ENCODE measurements at regions not wholly inside any gene's neighbourhood (a gene's known extent, or its start where the extent isn't known, plus 50 kb on each side); places are given as distances from the start of the nearest gene placed in this dataset.

- no peaks in the 10 kb centered on the region for H3K4me1 ChIP-seq (ENCODE audit: control insufficient read depth in 1 of 2, insufficient read depth in 2 of 2, low read length in 2 of 2)
These were observed 72.3 kb upstream of the SNTG2 start for GRCh38 chr2:878245-878930.

GRCh38 chr2:877747-878146 is 72.9 kb upstream of the SNTG2 start:
- H3K36me3 ChIP-seq (ENCODE audit: control insufficient read depth in 1 of 2, insufficient read depth in 2 of 2, low read length in 2 of 2) = no peaks in the 10 kb centered on the region
- H3K27me3 ChIP-seq (ENCODE audit: control insufficient read depth in 1 of 2, insufficient read depth in 2 of 2, low read length in 2 of 2) = no peaks in the 10 kb centered on the region
- H3K27ac ChIP-seq (ENCODE audit: low read depth, low read length) = no peak overlapping the region
- no peaks in the 10 kb centered on the region for H3K4me1 ChIP-seq (ENCODE audit: control insufficient read depth in 1 of 2, insufficient read depth in 2 of 2, low read length in 2 of 2)
- no peak overlapping the region for H3K4me3 ChIP-seq (ENCODE audit: low read depth in 1 of 2, low read length in 2 of 2)
- H3K9me3 ChIP-seq (ENCODE audit: control insufficient read depth in 1 of 2, low read length in 2 of 2) = no peaks in the 10 kb centered on the region
- no peak overlapping the region for H3K9ac ChIP-seq (ENCODE audit: low read depth in 1 of 2, low read length in 2 of 2)

More at GRCh38 chr2:878245-878930, 72.3 kb upstream of the SNTG2 start:
- Histone ChIP-seq H3K9me3 (ENCODE audit: control insufficient read depth in 1 of 2, low read length in 2 of 2) (no peaks in the 10 kb centered on the region), H3K27ac (ENCODE audit: low read depth, low read length) (no peak overlapping the region), H3K4me3 (ENCODE audit: low read depth in 1 of 2, low read length in 2 of 2) (no peak overlapping the region), H3K9ac (ENCODE audit: low read depth in 1 of 2, low read length in 2 of 2) (no peak overlapping the region), H3K27me3 (ENCODE audit: control insufficient read depth in 1 of 2, insufficient read depth in 2 of 2, low read length in 2 of 2) (no peaks in the 10 kb centered on the region), H3K36me3 (ENCODE audit: control insufficient read depth in 1 of 2, insufficient read depth in 2 of 2, low read length in 2 of 2) (no peaks in the 10 kb centered on the region)

DNA sequence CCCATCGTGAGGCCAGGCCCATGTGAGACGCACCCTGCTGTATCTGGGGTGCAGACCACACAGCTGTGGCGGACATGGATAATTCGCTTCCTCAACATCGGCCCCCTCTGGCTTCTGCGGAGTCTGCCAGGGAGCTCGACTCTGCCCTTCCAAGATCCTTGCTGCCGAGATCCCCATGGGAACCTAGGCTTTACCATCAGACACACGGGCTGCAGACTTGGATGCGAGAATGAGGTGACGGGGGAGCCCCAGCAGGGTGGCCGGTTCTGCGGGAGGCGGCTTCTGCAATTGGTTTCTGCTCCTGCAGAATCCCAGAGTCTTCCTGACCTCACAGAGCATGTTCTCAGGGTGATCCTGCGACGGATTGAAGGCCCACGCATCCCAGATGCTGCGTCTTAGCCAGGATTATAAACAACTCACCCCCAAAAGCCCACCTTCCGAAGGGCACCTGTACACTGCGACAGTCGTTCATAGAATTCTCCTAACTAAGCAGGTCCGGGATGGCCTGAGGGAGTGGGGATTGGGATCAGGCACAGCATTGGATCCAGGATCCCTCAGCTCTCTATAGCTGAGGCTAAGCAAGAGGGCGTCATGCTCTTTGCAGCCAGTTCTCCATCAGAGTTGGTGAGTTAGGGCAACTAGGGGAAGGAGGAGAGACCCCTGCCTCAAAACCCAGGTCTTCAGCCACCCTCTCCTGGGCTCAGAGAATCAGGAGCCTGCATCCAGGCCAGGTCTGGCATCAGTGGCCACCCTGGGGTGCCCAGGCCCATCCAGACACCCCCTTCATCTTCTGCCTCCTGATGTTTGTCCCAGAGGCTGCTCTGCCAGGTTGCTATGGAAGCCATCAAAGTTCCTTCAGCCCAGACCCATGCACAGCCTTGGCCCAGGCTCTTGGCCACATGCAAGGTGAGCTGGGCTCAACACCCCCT is 74.7 kb upstream of the SNTG2 start:
- H3K4me3 ChIP-seq (ENCODE audit: low read depth in 1 of 2, low read length in 2 of 2) = no peak overlapping the region
- no peak overlapping the region for H3K9ac ChIP-seq (ENCODE audit: low read depth in 1 of 2, low read length in 2 of 2)
- no peaks in the 10 kb centered on the region for H3K27me3 ChIP-seq (ENCODE audit: control insufficient read depth in 1 of 2, insufficient read depth in 2 of 2, low read length in 2 of 2)
- no peaks in the 10 kb centered on the region for H3K9me3 ChIP-seq (ENCODE audit: control insufficient read depth in 1 of 2, low read length in 2 of 2)
- no peak overlapping the region for H3K27ac ChIP-seq (ENCODE audit: low read depth, low read length)
- H3K36me3 ChIP-seq (ENCODE audit: control insufficient read depth in 1 of 2, insufficient read depth in 2 of 2, low read length in 2 of 2) = no peaks in the 10 kb centered on the region
- H3K4me1 ChIP-seq (ENCODE audit: control insufficient read depth in 1 of 2, insufficient read depth in 2 of 2, low read length in 2 of 2) = no peaks in the 10 kb centered on the region

- Histone ChIP-seq H3K4me1 (ENCODE audit: control insufficient read depth in 1 of 2, insufficient read depth in 2 of 2, low read length in 2 of 2) (no peaks in the 10 kb centered on the region), H3K4me3 (ENCODE audit: low read depth in 1 of 2, low read length in 2 of 2) (no peak overlapping the region), H3K9me3 (ENCODE audit: control insufficient read depth in 1 of 2, low read length in 2 of 2) (no peaks in the 10 kb centered on the region), H3K9ac (ENCODE audit: low read depth in 1 of 2, low read length in 2 of 2) (no peak overlapping the region), H3K27ac (ENCODE audit: low read depth, low read length) (no peak overlapping the region), H3K27me3 (ENCODE audit: control insufficient read depth in 1 of 2, insufficient read depth in 2 of 2, low read length in 2 of 2) (no peaks in the 10 kb centered on the region), H3K36me3 (ENCODE audit: control insufficient read depth in 1 of 2, insufficient read depth in 2 of 2, low read length in 2 of 2) (no peaks in the 10 kb centered on the region)
These were observed 76.7 kb upstream of the SNTG2 start for GRCh38 chr2:873651-874580.

GRCh38 chr2:873027-873426 is 77.6 kb upstream of the SNTG2 start:
- no peaks in the 10 kb centered on the region for H3K4me1 ChIP-seq (ENCODE audit: control insufficient read depth in 1 of 2, insufficient read depth in 2 of 2, low read length in 2 of 2)
- H3K9ac ChIP-seq (ENCODE audit: low read depth in 1 of 2, low read length in 2 of 2) = no peak overlapping the region
- H3K27ac ChIP-seq (ENCODE audit: low read depth, low read length) = no peak overlapping the region

DNA sequence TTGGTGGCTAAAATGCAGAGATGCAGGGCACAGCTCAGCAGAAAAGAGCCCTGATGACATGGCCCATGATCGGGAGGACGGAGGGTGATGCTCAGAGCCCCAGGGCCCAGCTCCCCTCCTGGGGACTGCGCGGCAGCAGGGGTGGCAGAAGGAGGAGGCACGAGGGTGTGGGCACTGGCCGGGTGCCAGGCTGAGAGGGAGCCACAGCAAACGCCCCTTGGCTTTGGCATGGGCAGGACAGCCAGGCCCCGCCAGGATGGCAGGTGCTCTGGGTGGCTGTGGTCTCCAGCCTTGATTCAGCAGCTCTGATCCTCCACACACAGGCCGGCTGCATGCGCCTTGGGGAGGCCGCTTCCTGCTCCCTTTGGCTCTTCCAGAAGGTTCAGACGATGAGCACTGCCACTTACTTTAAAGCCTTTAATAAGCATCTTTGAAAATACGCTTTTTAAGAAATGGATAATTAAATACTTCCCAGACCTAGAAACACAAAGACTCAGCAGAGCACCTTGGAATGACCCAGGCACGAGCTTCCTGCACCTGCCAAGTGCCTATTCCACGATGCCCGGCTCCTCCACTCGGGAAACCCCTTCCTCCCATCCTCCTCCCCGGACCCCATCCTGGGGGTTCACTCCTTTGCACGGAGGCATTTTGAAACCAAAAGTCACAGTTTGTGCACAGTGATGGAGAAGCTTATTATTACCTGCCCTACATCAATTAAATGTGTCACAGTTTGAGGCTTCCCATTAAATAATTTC is 78.5 kb upstream of the SNTG2 start:
- no peaks in the 10 kb centered on the region for H3K27me3 ChIP-seq (ENCODE audit: control insufficient read depth in 1 of 2, insufficient read depth in 2 of 2, low read length in 2 of 2)
- H3K27ac ChIP-seq (ENCODE audit: low read depth, low read length) = no peak overlapping the region
- H3K9me3 ChIP-seq (ENCODE audit: control insufficient read depth in 1 of 2, low read length in 2 of 2) = no peaks in the 10 kb centered on the region
- no peaks in the 10 kb centered on the region for H3K4me1 ChIP-seq (ENCODE audit: control insufficient read depth in 1 of 2, insufficient read depth in 2 of 2, low read length in 2 of 2)
- H3K4me3 ChIP-seq (ENCODE audit: low read depth in 1 of 2, low read length in 2 of 2) = no peak overlapping the region
- no peak overlapping the region for H3K9ac ChIP-seq (ENCODE audit: low read depth in 1 of 2, low read length in 2 of 2)
- H3K36me3 ChIP-seq (ENCODE audit: control insufficient read depth in 1 of 2, insufficient read depth in 2 of 2, low read length in 2 of 2) = no peaks in the 10 kb centered on the region

More at GRCh38 chr2:873027-873426, 77.6 kb upstream of the SNTG2 start:
- no peaks in the 10 kb centered on the region for H3K36me3 ChIP-seq (ENCODE audit: control insufficient read depth in 1 of 2, insufficient read depth in 2 of 2, low read length in 2 of 2)
- no peaks in the 10 kb centered on the region for H3K9me3 ChIP-seq (ENCODE audit: control insufficient read depth in 1 of 2, low read length in 2 of 2)
- no peaks in the 10 kb centered on the region for H3K27me3 ChIP-seq (ENCODE audit: control insufficient read depth in 1 of 2, insufficient read depth in 2 of 2, low read length in 2 of 2)
- no peak overlapping the region for H3K4me3 ChIP-seq (ENCODE audit: low read depth in 1 of 2, low read length in 2 of 2)

GRCh38 chr2:871175-871727 is 79.4 kb upstream of the SNTG2 start:
- no peak overlapping the region for H3K4me3 ChIP-seq (ENCODE audit: low read depth in 1 of 2, low read length in 2 of 2)
- no peaks in the 10 kb centered on the region for H3K4me1 ChIP-seq (ENCODE audit: control insufficient read depth in 1 of 2, insufficient read depth in 2 of 2, low read length in 2 of 2)
- H3K36me3 ChIP-seq (ENCODE audit: control insufficient read depth in 1 of 2, insufficient read depth in 2 of 2, low read length in 2 of 2) = no peaks in the 10 kb centered on the region
- no peak overlapping the region for H3K9ac ChIP-seq (ENCODE audit: low read depth in 1 of 2, low read length in 2 of 2)
- H3K27ac ChIP-seq (ENCODE audit: low read depth, low read length) = no peak overlapping the region
- no peaks in the 10 kb centered on the region for H3K27me3 ChIP-seq (ENCODE audit: control insufficient read depth in 1 of 2, insufficient read depth in 2 of 2, low read length in 2 of 2)
- H3K9me3 ChIP-seq (ENCODE audit: control insufficient read depth in 1 of 2, low read length in 2 of 2) = no peaks in the 10 kb centered on the region

- H3K4me1 ChIP-seq (ENCODE audit: control insufficient read depth in 1 of 2, insufficient read depth in 2 of 2, low read length in 2 of 2) = no peaks in the 10 kb centered on the region
- no peak overlapping the region for H3K9ac ChIP-seq (ENCODE audit: low read depth in 1 of 2, low read length in 2 of 2)
- H3K9me3 ChIP-seq (ENCODE audit: control insufficient read depth in 1 of 2, low read length in 2 of 2) = no peaks in the 10 kb centered on the region
- H3K4me3 ChIP-seq (ENCODE audit: low read depth in 1 of 2, low read length in 2 of 2) = no peak overlapping the region
- no peaks in the 10 kb centered on the region for H3K27me3 ChIP-seq (ENCODE audit: control insufficient read depth in 1 of 2, insufficient read depth in 2 of 2, low read length in 2 of 2)
- H3K27ac ChIP-seq (ENCODE audit: low read depth, low read length) = no peak overlapping the region
- no peaks in the 10 kb centered on the region for H3K36me3 ChIP-seq (ENCODE audit: control insufficient read depth in 1 of 2, insufficient read depth in 2 of 2, low read length in 2 of 2)
These were observed 80.2 kb upstream of the SNTG2 start for GRCh38 chr2:870426-870825.

DNA sequence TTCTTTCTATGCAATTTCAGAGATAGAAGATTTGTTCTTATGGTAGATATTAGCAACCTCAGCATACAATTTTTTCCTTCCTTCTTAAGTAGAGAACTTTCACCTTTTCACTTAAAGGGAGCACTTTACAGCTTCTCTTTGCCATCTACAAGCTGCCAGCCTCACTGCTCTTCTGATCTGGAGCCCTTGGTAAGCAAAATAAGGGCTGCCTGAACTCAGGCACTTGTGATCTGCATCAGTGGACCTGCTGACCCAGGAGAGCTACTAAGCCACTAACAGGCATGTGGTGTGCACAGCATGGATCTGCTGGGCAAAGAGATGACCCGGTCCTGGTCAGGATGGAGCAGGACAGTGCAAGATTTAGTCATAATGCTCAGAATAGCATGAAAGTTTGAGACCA is 80.8 kb upstream of the SNTG2 start:
- Histone ChIP-seq H3K27ac (ENCODE audit: low read depth, low read length) (no peak overlapping the region), H3K27me3 (ENCODE audit: control insufficient read depth in 1 of 2, insufficient read depth in 2 of 2, low read length in 2 of 2) (no peaks in the 10 kb centered on the region), H3K9me3 (ENCODE audit: control insufficient read depth in 1 of 2, low read length in 2 of 2) (no peaks in the 10 kb centered on the region), H3K9ac (ENCODE audit: low read depth in 1 of 2, low read length in 2 of 2) (no peak overlapping the region), H3K4me3 (ENCODE audit: low read depth in 1 of 2, low read length in 2 of 2) (no peak overlapping the region), H3K4me1 (ENCODE audit: control insufficient read depth in 1 of 2, insufficient read depth in 2 of 2, low read length in 2 of 2) (no peaks in the 10 kb centered on the region), H3K36me3 (ENCODE audit: control insufficient read depth in 1 of 2, insufficient read depth in 2 of 2, low read length in 2 of 2) (no peaks in the 10 kb centered on the region)

Measured in duodenal mucosa (tissue), 2 donors.